SK-N-MC (cell line): ENCODE measurements at regions not wholly inside any gene's neighbourhood (a gene's known extent, or its start where the extent isn't known, plus 50 kb on each side); places are given as distances from the start of the nearest gene placed in this dataset.

Experiments used
- EZH2 ChIP-seq: fragments of 200-600 bp; sonication (generic); IDR thresholded peaks from one replicate; pipeline ENCODE4 v1.6.1; 2017; ENCODE audit warnings: antibody characterized with exemption
- POLR2AphosphoS5 ChIP-seq: IDR thresholded peaks from 2 replicates; pipeline ENCODE4 v1.6.1; 2012; ENCODE audit warnings: mild to moderate bottlenecking, low read depth, low read length, borderline replicate concordance

- TF ChIP-seq EZH2 (no peak), POLR2AphosphoS5 (no peak)
These were observed 112.6 kb upstream of the ARRDC3 start for GRCh38 chr5:91495699-91496098.
